Activated T-cell treated with anti-CD3 and anti-CD28 coated beads, Interleukin-2, amount 50 U/mL, for 72 hours (primary cell): ENCODE measurements at regions not wholly inside any gene's neighbourhood (a gene's known extent, or its start where the extent isn't known, plus 50 kb on each side); places are given as distances from the start of the nearest gene placed in this dataset.

Source experiments
- ATAC-seq, 2 donors: fragments of 150-1000 bp; cut with Tn5 transposase; replicated peaks in 1 of 2; 2 replicates each; pipeline ENCODE4 v1.10.0; 2021; ENCODE audit warnings: moderate library complexity in 2 of 2, mild to moderate bottlenecking in 1 of 2
- DNase-seq, 2 donors: peaks; one replicate each; pipeline ENCODE4 v3.0.0; 2021 to 2022; ENCODE audit warnings: mixed read lengths in 1 of 2
- H3K27ac Mint-ChIP-seq: one replicate; pipeline ENCODE4 v1.8.0; 2022; ENCODE audit warnings: mild to moderate bottlenecking, moderate library complexity, mixed read lengths
- H3K27me3 Mint-ChIP-seq: one replicate; pipeline ENCODE4 v1.8.0; 2022; ENCODE audit warnings: low read depth, mixed read lengths
- H3K36me3 Mint-ChIP-seq, 2 donors: one replicate each; pipeline ENCODE4 v1.8.0; 2022; ENCODE audit warnings: mixed read lengths in 2 of 2, mild to moderate bottlenecking in 1 of 2; ENCODE audit not compliant: insufficient read depth in 2 of 2
- H3K4me1 Mint-ChIP-seq: one replicate; pipeline ENCODE4 v1.8.0; 2022; ENCODE audit warnings: low read depth, mixed read lengths
- H3K4me3 Mint-ChIP-seq, 2 donors: one replicate each; pipeline ENCODE4 v1.8.0; 2022; ENCODE audit warnings: mild to moderate bottlenecking in 2 of 2, mixed read lengths in 2 of 2, moderate library complexity in 2 of 2
- H3K9me3 Mint-ChIP-seq, 2 donors: one replicate each; pipeline ENCODE4 v1.8.0; 2022; ENCODE audit warnings: mixed read lengths in 2 of 2

- no peaks in the 10 kb centered on the region for H3K36me3 Mint-ChIP-seq
- ATAC-seq (no peak), DNase-seq (no peak)
- no peak overlapping the region for H3K27ac Mint-ChIP-seq
- no peaks in the 10 kb centered on the region for H3K4me1 Mint-ChIP-seq
- H3K4me3 Mint-ChIP-seq, result no peak overlapping the region
- H3K9me3 Mint-ChIP-seq, result no peaks in the 10 kb centered on the region
- H3K27me3 Mint-ChIP-seq, result no peaks in the 10 kb centered on the region
Observed at GRCh38 chr2:16171425-16171920, 231.1 kb downstream of the MYCN start.

- no peaks in the 10 kb centered on the region for H3K27me3 Mint-ChIP-seq
- no peak overlapping the region for H3K27ac Mint-ChIP-seq
- H3K4me3 Mint-ChIP-seq, result no peak overlapping the region
- no peaks in the 10 kb centered on the region for H3K9me3 Mint-ChIP-seq
- ATAC-seq (no peak), DNase-seq (no peak)
- no peaks in the 10 kb centered on the region for H3K4me1 Mint-ChIP-seq
- H3K36me3 Mint-ChIP-seq, result no peaks in the 10 kb centered on the region
Observed at GRCh38 chr2:16170675-16171424, 230.5 kb downstream of the MYCN start.

GRCh38 chr2:16169381-16169960 is 229.1 kb downstream of the MYCN start:
- no peak for DNase-seq
- H3K4me1 Mint-ChIP-seq, result no peaks in the 10 kb centered on the region
- H3K36me3 Mint-ChIP-seq, result no peaks in the 10 kb centered on the region
- no peak overlapping the region for H3K27ac Mint-ChIP-seq
- ATAC-seq, result no peak
- H3K27me3 Mint-ChIP-seq, result no peaks in the 10 kb centered on the region
- no peaks in the 10 kb centered on the region for H3K9me3 Mint-ChIP-seq
- H3K4me3 Mint-ChIP-seq, result no peak overlapping the region

- Mint-ChIP-seq H3K9me3 (no peaks in the 10 kb centered on the region), H3K36me3 (no peaks in the 10 kb centered on the region), H3K27me3 (no peaks in the 10 kb centered on the region), H3K4me1 (no peaks in the 10 kb centered on the region), H3K27ac (no peak overlapping the region), H3K4me3 (no peak overlapping the region)
- ATAC-seq (no peak), DNase-seq (no peak)
Observed at GRCh38 chr2:16168506-16169264, 228.3 kb downstream of the MYCN start.

GRCh38 chr2:16167870-16168426 is 227.6 kb downstream of the MYCN start:
- ATAC-seq (no peak), DNase-seq (no peak)
- H3K4me1 Mint-ChIP-seq, result no peaks in the 10 kb centered on the region
- H3K27ac Mint-ChIP-seq, result no peak overlapping the region
- no peak overlapping the region for H3K4me3 Mint-ChIP-seq
- H3K9me3 Mint-ChIP-seq, result no peaks in the 10 kb centered on the region
- no peaks in the 10 kb centered on the region for H3K27me3 Mint-ChIP-seq
- no peaks in the 10 kb centered on the region for H3K36me3 Mint-ChIP-seq

- no peaks in the 10 kb centered on the region for H3K36me3 Mint-ChIP-seq
- no peak overlapping the region for H3K27ac Mint-ChIP-seq
- ATAC-seq, result no peak
- no peaks in the 10 kb centered on the region for H3K9me3 Mint-ChIP-seq
- no peak for DNase-seq
- no peaks in the 10 kb centered on the region for H3K4me1 Mint-ChIP-seq
- no peak overlapping the region for H3K4me3 Mint-ChIP-seq
- H3K27me3 Mint-ChIP-seq, result no peaks in the 10 kb centered on the region
Observed at GRCh38 chr2:16167451-16167861, 227.1 kb downstream of the MYCN start.

GRCh38 chr2:16166327-16166981 is 226.1 kb downstream of the MYCN start:
- Mint-ChIP-seq H3K4me1 (no peaks in the 10 kb centered on the region), H3K4me3 (no peak overlapping the region), H3K27ac (no peak overlapping the region), H3K9me3 (no peaks in the 10 kb centered on the region), H3K27me3 (peaks cover 7% of the 10 kb centered on the region), H3K36me3 (no peaks in the 10 kb centered on the region)
- no peak for ATAC-seq
- DNase-seq, result no peak

GRCh38 chr2:16165518-16166326 is 225.4 kb downstream of the MYCN start:
- peaks cover 7% of the 10 kb centered on the region for H3K27me3 Mint-ChIP-seq
- H3K4me3 Mint-ChIP-seq, result no peak overlapping the region
- H3K4me1 Mint-ChIP-seq, result no peaks in the 10 kb centered on the region
- ATAC-seq, result no peak
- H3K27ac Mint-ChIP-seq, result no peak overlapping the region
- no peaks in the 10 kb centered on the region for H3K9me3 Mint-ChIP-seq
- DNase-seq, result no peak
- H3K36me3 Mint-ChIP-seq, result no peaks in the 10 kb centered on the region

- Mint-ChIP-seq H3K4me3 (no peak overlapping the region), H3K9me3 (no peaks in the 10 kb centered on the region), H3K27me3 (peaks cover 7% of the 10 kb centered on the region), H3K4me1 (no peaks in the 10 kb centered on the region), H3K27ac (no peak overlapping the region), H3K36me3 (no peaks in the 10 kb centered on the region)
- DNase-seq, result no peak
- ATAC-seq, result no peak
Observed at GRCh38 chr2:16162491-16163040, 222.2 kb downstream of the MYCN start.

- Mint-ChIP-seq H3K4me3 (no peak overlapping the region), H3K36me3 (no peaks in the 10 kb centered on the region), H3K27me3 (peaks cover 7% of the 10 kb centered on the region), H3K4me1 (no peaks in the 10 kb centered on the region), H3K27ac (no peak overlapping the region), H3K9me3 (no peaks in the 10 kb centered on the region)
- ATAC-seq (no peak), DNase-seq (no peak)
Observed at GRCh38 chr2:16161768-16162490, 221.6 kb downstream of the MYCN start.

GRCh38 chr2:16161085-16161565 is 220.8 kb downstream of the MYCN start:
- ATAC-seq (no peak), DNase-seq (no peak)
- Mint-ChIP-seq H3K4me1 (no peaks in the 10 kb centered on the region), H3K4me3 (no peak overlapping the region), H3K9me3 (no peaks in the 10 kb centered on the region), H3K36me3 (no peaks in the 10 kb centered on the region), H3K27me3 (peaks cover 7% of the 10 kb centered on the region), H3K27ac (no peak overlapping the region)
